Right kidney (tissue), 1 donor: ENCODE measurements at regions not wholly inside any gene's neighbourhood (a gene's known extent, or its start where the extent isn't known, plus 50 kb on each side); places are given as distances from the start of the nearest gene placed in this dataset.
A peak's percentile ranks its signal among the peaks of the same experiment; 100 is the strongest.

Experiments used
- DNase-seq: peaks from one replicate; pipeline ENCODE4 v3.0.0-alpha.2; 2016

DNA sequence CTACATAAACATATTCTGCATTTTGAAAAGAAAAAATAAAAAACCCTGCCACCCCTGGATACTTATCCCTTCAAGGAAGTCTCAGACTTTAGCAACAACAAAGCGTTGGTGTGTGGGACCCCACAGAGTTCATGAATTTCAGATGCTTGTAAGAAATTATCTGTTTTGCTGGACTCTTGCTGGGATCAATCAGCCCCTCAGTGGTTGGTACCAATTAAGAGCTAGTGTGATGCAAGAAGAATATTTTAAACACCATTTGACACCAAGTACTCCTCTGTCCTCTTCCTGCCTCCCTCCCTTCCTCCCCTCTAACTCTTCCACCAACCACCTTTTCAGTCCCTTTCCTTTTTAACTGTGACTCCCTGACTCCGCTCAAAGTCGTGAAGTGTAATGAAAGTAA, 51.5 kb downstream of the SST start:
- DNase-seq = no peak

DNA sequence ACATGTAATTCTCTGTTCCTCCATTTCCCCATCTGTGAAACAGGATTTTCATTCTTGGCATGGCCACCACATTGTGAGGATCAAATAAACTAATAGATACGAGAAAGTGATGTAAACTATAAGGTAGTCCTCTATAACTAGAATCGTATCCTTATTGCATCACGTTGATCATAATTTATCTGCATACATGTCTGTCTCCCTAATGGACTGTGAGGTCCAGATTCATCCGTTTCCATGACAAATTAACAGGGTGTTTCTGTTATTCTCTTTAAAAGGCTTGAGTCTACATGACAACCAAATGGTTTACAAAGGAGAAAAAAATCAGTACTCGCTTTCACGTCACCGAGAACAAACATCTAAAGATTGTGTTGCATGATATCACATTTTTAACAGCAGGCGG, 53.0 kb downstream of the SST start:
- no peak for DNase-seq

- DNase-seq = peak; percentile 9
Observed at GRCh38 chr3:187616307-187616972, 53.8 kb downstream of the SST start.

DNA sequence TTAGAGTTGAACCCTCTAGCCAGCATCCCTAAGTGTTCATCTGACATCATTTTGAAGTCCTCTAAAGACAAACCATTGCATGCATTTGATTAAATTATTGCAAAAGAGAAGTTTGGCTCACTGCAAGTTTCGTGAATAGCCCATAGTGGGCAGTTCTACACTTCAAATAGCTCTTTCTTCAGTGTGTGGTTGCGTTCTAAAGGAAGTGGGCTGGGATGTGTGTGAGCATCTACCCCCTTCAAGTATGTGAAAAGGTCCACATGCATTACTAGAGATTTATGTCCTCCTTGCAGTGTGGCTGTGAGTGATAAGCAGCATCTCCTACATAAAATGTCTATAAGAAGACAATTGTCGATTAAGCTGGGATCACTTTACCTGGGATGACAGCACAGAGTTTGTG, 54.6 kb downstream of the SST start:
- DNase-seq = no peak

GRCh38 chr3:187612656-187613055, 57.5 kb downstream of the SST start:
- no peak for DNase-seq

DNA sequence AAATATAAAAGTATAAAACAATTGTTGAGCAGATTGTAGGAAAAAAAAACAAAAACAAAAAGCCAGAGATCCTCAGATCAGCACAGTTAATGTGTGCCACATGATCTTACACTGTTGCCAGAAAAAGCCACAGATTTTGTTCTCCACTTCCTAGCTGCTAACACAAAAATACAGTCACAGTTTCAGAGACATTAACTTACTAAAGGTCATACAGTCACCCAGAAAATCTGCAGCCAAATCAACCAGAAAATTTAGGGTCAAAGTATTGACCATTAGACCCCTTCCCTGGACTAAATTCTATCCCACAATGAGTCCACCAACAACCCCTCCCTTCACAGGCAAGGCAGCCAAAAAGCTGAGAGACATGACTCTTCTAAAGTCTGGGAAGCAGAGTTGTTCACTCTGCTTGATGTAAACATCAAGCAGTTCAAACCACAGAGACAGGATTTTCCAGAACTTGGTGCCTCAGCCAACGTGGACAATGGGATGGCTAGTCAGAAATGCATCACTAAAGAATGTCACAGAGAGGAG, 59.1 kb downstream of the SST start:
- no peak for DNase-seq

DNA sequence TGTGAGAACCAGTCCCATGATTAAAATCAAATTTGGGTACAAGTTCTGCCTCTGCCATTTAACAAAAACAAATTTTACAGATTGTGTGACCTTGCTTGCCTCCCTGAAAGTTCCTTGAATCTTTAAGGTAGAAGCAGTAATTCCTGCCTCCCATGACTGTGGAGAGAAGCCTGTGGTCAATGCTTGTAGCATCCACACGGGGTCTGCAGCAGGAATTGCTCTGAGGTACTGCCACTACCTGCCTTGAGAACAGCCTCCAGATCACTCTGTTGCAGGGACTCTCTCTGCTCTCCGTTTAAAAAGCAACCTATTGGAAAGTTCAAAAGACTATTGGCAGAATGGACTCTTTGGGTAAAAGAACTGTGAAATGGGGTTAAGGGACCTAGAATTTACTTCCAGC, 75.9 kb downstream of the SST start:
- no peak for DNase-seq

GRCh38 chr3:187593451-187593850, 76.7 kb downstream of the SST start:
- no peak for DNase-seq

- DNase-seq = no peak
Observed at GRCh38 chr3:187590861-187591576, 79.2 kb downstream of the SST start.

GRCh38 chr3:187587076-187587475, 83.1 kb downstream of the SST start:
- no peak for DNase-seq

DNA sequence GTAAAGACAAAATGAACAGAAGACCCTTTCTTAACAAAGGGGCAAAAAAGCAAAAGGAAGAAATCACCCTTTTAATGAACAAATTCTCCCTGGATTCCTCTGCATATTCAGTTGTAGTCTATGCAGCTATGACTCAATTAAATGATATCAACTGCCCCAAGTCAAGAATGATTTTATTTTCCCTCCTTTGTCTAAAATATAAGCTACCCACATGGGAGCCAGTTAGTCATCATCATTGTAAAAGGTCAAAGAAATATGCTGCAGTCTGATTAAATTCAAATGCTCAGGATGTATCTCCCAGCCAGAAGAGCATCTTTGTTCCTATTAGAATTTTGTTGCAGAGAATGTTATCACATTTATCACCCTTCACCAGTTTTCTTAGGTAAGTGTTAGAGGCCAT, 84.0 kb downstream of the SST start:
- no peak for DNase-seq

- no peak for DNase-seq
Observed at GRCh38 chr3:187572441-187572840, 97.8 kb downstream of the SST start.

- no peak for DNase-seq
Observed at GRCh38 chr3:187571701-187572100, 98.5 kb downstream of the SST start.

DNA sequence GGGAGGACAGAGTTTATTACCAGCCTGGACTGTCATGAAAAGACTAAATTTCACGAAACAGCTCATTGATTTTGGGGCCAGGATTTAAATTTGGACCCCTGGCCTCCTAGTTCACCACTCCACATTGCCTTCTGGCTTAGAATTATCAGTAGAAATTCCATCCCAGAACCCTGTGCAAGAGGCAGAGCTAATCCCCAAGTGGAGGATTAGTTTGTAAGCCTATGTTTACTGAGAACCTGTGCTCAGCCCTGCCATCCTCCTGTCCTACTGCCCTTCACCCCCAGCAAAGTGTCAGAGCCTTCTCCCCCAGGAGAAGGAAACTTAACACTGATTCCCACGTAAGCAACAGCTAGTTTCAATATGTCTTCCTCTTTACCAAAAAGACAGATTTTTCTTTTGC, 99.4 kb downstream of the SST start:
- DNase-seq = no peak

DNA sequence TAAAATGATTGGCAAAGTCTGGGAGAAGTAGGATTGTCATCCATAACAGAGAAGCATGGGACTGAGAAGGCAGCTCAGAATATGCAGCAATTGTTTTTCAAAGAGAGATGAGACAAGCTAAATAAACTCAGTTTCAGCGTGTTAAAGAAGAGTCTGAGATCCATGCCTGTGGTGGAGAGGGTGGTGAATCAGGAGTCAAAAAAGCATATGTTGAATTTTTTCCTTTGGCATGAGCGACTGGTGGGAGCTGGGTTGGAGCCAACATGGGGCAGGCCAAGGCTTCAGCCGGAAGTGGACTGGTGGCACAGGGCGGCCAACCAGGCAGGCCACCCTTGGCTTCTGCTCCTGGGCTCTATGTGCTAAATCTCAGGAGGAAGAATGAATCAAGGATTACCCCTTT, 102.0 kb downstream of the SST start:
- no peak for DNase-seq

GRCh38 chr3:187567661-187568121, 102.5 kb downstream of the SST start:
- no peak for DNase-seq

DNA sequence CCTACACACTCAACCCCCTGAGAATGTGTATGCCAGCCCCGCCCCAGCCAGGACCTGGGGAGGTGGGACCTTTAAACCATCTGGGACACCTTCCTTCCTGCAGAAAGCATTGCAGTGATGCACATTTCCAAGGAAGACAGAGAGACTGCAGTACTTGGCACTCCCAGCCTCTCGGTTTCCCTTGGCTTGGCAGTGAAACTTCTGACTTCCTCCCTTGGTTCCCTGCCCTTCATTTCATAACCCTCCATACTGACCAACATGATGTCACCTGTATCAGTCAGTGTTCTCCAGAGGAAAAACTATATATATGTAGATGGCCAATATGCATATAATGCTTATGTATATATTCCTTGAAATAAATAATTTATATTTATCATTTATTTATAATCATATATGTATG, 103.2 kb downstream of the SST start:
- DNase-seq = no peak

- DNase-seq = no peak
Observed at GRCh38 chr3:187565701-187566100, 104.5 kb downstream of the SST start.

GRCh38 chr3:187558990-187559389, 111.2 kb downstream of the SST start:
- no peak for DNase-seq

GRCh38 chr3:187551416-187551815, 118.8 kb downstream of the SST start:
- DNase-seq = no peak

GRCh38 chr3:187550446-187550845, 119.7 kb downstream of the SST start:
- DNase-seq = no peak

GRCh38 chr3:187545366-187545765, 124.8 kb downstream of the SST start:
- no peak for DNase-seq

- no peak for DNase-seq
Observed at GRCh38 chr3:187544326-187544725, 125.9 kb downstream of the SST start.

DNA sequence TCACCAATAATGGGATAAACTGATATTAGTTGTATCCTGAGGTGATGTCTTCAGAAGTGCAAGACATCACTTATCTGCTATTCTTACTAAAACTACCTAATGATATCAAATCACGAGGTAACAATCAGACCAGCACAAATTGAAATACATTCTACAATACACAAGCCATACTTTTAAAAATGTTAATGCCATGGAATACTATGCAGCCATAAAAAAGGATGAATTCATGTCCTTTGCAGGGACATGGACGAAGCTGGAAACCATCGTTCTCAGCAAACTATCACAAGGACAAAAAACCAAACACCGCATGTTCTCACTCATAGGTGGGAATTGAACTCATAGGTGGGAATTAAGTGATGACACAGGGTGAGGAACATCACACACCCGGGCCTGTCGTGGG, 129.3 kb downstream of the SST start:
- no peak for DNase-seq
